Keratinocyte (primary cell): ENCODE measurements at regions not wholly inside any gene's neighbourhood (a gene's known extent, or its start where the extent isn't known, plus 50 kb on each side); places are given as distances from the start of the nearest gene placed in this dataset.

Source experiments
- DNase-seq: peaks from one replicate; pipeline ENCODE4 v3.0.0-alpha.2; 2011; ENCODE audit warnings: low read depth, missing footprints, low spot score
- FAIRE-seq: peaks from 2 replicates; lab custom pipeline; 2011; peaks lifted over from hg19 to GRCh38; lab: Jason Lieb, UNC
- H2AFZ ChIP-seq: 2 replicates; pipeline ENCODE4 v1.6.0; 2012; ENCODE audit warnings: low read length, control low read depth, inconsistent platforms; ENCODE audit not compliant: control insufficient read depth
- H3K27ac ChIP-seq: 2 replicates; pipeline ENCODE4 v1.5.1; 2011; ENCODE audit warnings: low read length; ENCODE audit not compliant: control insufficient read depth, insufficient read depth
- H3K27me3 ChIP-seq: 3 replicates; pipeline ENCODE4 v1.6.0; 2011; ENCODE audit warnings: low read length; ENCODE audit not compliant: control insufficient read depth, insufficient read depth; ENCODE audit errors: extremely low read depth
- H3K36me3 ChIP-seq, 2 experiments: 2 replicates in 1 of 2; 3 replicates in 1 of 2; pipeline ENCODE4 v1.5.1; 2011; ENCODE audit warnings: low read length in 2 of 2, mild to moderate bottlenecking in 1 of 2; ENCODE audit not compliant: control insufficient read depth in 2 of 2, insufficient read depth in 2 of 2; ENCODE audit errors: extremely low read depth in 1 of 2
- H3K4me1 ChIP-seq: 3 replicates; pipeline ENCODE4 v1.5.1; 2011; ENCODE audit warnings: low read length; ENCODE audit not compliant: control insufficient read depth, insufficient read depth; ENCODE audit errors: extremely low read depth
- H3K4me2 ChIP-seq: 3 replicates; pipeline ENCODE4 v1.6.0; 2011; ENCODE audit warnings: low read depth, low read length; ENCODE audit not compliant: control insufficient read depth, insufficient read depth; ENCODE audit errors: extremely low read depth
- H3K4me3 ChIP-seq, 3 experiments: fragments of 200-600 bp in 1 of 3; sonication (generic) in 1 of 3; 2 replicates in 2 of 3; 3 replicates in 1 of 3; pipeline ENCODE4 v1.5.1; 2011 to 2016; ENCODE audit warnings: low read length in 3 of 3, mild to moderate bottlenecking in 3 of 3, control low read depth in 2 of 3, inconsistent platforms in 1 of 3, low read depth in 1 of 3, mixed read lengths in 1 of 3, mixed run types in 1 of 3, moderate library complexity in 1 of 3; ENCODE audit not compliant: control insufficient read depth in 2 of 3, insufficient read depth in 2 of 3; ENCODE audit errors: extremely low read depth in 1 of 3
- H3K79me2 ChIP-seq: 2 replicates; pipeline ENCODE4 v1.6.0; 2012; ENCODE audit warnings: low read length; ENCODE audit not compliant: control insufficient read depth, insufficient read depth
- H3K9ac ChIP-seq: 3 replicates; pipeline ENCODE4 v1.6.0; 2011; ENCODE audit warnings: low read length; ENCODE audit not compliant: control insufficient read depth, insufficient read depth; ENCODE audit errors: extremely low read depth
- H3K9me1 ChIP-seq: 3 replicates; pipeline ENCODE4 v1.6.0; 2011; ENCODE audit warnings: low read length; ENCODE audit not compliant: control insufficient read depth, insufficient read depth; ENCODE audit errors: extremely low read depth
- H3K9me3 ChIP-seq: 2 replicates; pipeline ENCODE4 v1.5.1; 2012; ENCODE audit warnings: low read depth, low read length; ENCODE audit not compliant: control insufficient read depth
- H4K20me1 ChIP-seq: 3 replicates; pipeline ENCODE4 v1.6.0; 2011; ENCODE audit warnings: low read length; ENCODE audit not compliant: control insufficient read depth, insufficient read depth; ENCODE audit errors: extremely low read depth
- CTCF ChIP-seq, 3 experiments: IDR thresholded peaks in 1 of 3; conservative IDR thresholded peaks in 1 of 3; optimal IDR thresholded peaks in 1 of 3; 2 replicates in 2 of 3; 3 replicates in 1 of 3; pipeline versions ENCODE3 to v1.5.1; 2011; ENCODE audit warnings: low read length in 3 of 3, mild to moderate bottlenecking in 3 of 3, moderate library complexity in 2 of 3, control low read depth in 1 of 3, inconsistent platforms in 1 of 3; ENCODE audit not compliant: insufficient read depth in 2 of 3; ENCODE audit errors: extremely low read depth in 1 of 3
- EZH2 ChIP-seq: IDR thresholded peaks from one replicate; pipeline ENCODE4 v1.6.1; 2012; ENCODE audit warnings: inconsistent platforms, mild to moderate bottlenecking, low read length, moderate library complexity
- dilution Hi-C: fragments of 300-500 bp; cut with MboI; formaldehyde crosslinking; loops from one replicate; pipeline ENCODE4 v1.7.0; 2020; ENCODE audit warnings: low sequenced_read_pairs; ENCODE audit not compliant: extremely low pct_ligation_motif_present

DNA sequence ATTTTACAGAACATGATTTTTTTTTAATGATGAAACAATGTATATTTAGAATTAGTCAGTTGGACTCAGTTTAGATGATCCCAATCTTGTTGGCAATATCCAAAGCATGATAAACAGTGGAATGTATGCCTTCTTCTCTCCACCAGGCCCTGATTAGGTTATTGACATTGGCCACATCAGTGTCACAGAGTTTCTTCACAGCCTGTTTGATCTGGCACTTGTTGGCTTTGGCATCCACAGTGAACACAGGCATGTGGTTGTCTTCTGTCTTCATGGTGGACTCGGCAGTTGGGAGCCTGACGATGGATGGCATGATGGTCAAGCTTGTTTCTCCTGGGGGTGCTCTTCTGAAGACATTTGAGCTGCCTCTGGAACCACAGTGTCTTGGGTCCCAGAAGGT lies 317.5 kb downstream of the PMP22 start:
- Histone ChIP-seq H3K27ac (no peak overlapping the region), H3K4me3 (no peak overlapping the region), H3K4me1 (peaks cover 9% of the 10 kb centered on the region), H3K36me3 (no peaks in the 10 kb centered on the region), H3K9ac (no peak overlapping the region), H3K9me1 (no peaks in the 10 kb centered on the region), H3K27me3 (peaks cover 8% of the 10 kb centered on the region), H3K79me2 (no peaks in the 10 kb centered on the region), H3K9me3 (no peaks in the 10 kb centered on the region), H2AFZ (no peak overlapping the region), H4K20me1 (no peaks in the 10 kb centered on the region), H3K4me2 (no peak overlapping the region)
- FAIRE-seq = no peak
- TF ChIP-seq EZH2 (no peak), CTCF (optimal IDR thresholded peaks at IDR 0.05 in 1 of 3, IDR thresholded peaks at IDR 0.05 in 1 of 3, conservative IDR thresholded peaks at IDR 0.05 in 1 of 3; ENCODE audit: extremely low read depth in 1 of 3, insufficient read depth in 2 of 3, low read length in 3 of 3) (no peak)
- dilution Hi-C loops = no loop called here
- DNase-seq = no peak

DNA sequence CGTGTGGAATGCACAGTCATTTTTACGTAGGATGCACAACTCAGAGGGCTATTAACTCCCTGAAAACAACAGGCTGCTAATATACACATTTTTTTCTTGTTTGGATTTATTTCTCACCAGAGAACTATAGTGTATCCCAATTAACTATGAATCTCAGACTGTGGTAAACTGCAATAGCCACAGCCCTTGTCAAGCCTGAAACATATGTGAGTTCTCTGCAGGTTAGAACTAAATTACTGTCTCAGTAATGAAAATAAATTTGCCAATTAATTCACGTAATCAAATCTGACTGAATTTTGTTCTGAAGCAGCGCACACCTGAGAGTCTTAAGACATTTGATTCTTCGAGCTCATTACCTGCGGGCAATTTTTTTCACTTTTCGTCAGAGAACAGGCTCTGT lies 318.6 kb downstream of the PMP22 start:
- TF ChIP-seq CTCF (optimal IDR thresholded peaks at IDR 0.05 in 1 of 3, IDR thresholded peaks at IDR 0.05 in 1 of 3, conservative IDR thresholded peaks at IDR 0.05 in 1 of 3; ENCODE audit: extremely low read depth in 1 of 3, insufficient read depth in 2 of 3, low read length in 3 of 3) = no peak
- no peak for TF ChIP-seq EZH2
- no peaks in the 10 kb centered on the region for H3K36me3 ChIP-seq
- peaks cover 21% of the 10 kb centered on the region for H3K4me1 ChIP-seq
- H4K20me1 ChIP-seq = no peaks in the 10 kb centered on the region
- no peaks in the 10 kb centered on the region for H3K9me1 ChIP-seq
- H3K27ac ChIP-seq = no peak overlapping the region
- no peak overlapping the region for H3K9ac ChIP-seq
- H3K4me3 ChIP-seq = peak overlapping the region in 1 of 3 experiments; percentile 36
- H3K4me2 ChIP-seq = peak overlapping the region; percentile 39
- dilution Hi-C loops = no loop called here
- H3K9me3 ChIP-seq = no peaks in the 10 kb centered on the region
- H2AFZ ChIP-seq = peak overlapping the region; percentile 16
- H3K27me3 ChIP-seq = peaks cover 4% of the 10 kb centered on the region
- DNase-seq (no peak), FAIRE-seq (peak; percentile 9)
- no peaks in the 10 kb centered on the region for H3K79me2 ChIP-seq
